Esophagus muscularis mucosa (tissue), 3 donors: ENCODE measurements at regions not wholly inside any gene's neighbourhood (a gene's known extent, or its start where the extent isn't known, plus 50 kb on each side); places are given as distances from the start of the nearest gene placed in this dataset.
"Not testable (repeated sequence)": the region's sequence is repeated elsewhere in the genome, so short reads cannot be mapped to it uniquely, and the experiment has no call there.

Source experiments
- EP300 ChIP-seq: sonication (generic); formaldehyde crosslinking; IDR thresholded peaks from one replicate; pipeline ENCODE4 v1.6.1; 2017; ENCODE audit warnings: antibody characterized with exemption
- POLR2AphosphoS5 ChIP-seq, 2 donors: sonication (generic); formaldehyde crosslinking; IDR thresholded peaks; one replicate each; pipeline ENCODE4 v1.6.1; 2017; ENCODE audit warnings: antibody characterized with exemption in 2 of 2

DNA sequence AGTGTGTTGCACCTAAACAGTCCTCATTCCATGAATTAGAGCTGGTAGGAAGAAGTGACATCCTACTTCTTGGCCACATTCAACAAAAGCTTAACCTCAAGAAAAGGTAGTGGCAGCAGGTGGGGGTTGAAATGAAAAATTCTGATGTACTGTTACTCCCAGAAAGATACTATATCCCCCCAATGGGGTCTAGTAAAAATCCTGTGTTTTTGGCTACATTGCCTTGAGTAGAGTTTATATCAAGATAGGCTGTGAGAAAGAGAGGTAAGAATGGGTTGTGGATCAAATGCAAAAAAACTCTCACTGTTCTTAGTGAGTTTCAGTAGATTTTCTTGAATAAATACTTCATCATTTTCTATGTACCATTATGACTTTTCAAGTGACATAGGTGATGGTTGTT, 407.3 kb downstream of the KCNJ18 start:
- TF ChIP-seq EP300; POLR2AphosphoS5 (IDR thresholded peaks at IDR 0.05): not testable (repeated sequence)
